CD4-positive, CD25-positive, alpha-beta regulatory T cell (primary cell): ENCODE measurements at regions not wholly inside any gene's neighbourhood (a gene's known extent, or its start where the extent isn't known, plus 50 kb on each side); places are given as distances from the start of the nearest gene placed in this dataset.
"Not testable (repeated sequence)": the region's sequence is repeated elsewhere in the genome, so short reads cannot be mapped to it uniquely, and the experiment has no call there.

Experiments used
- ATAC-seq, 2 donors: fragments of 150-1000 bp; cut with Tn5 transposase; one replicate each; pipeline ENCODE4 v1.10.0; 2021; ENCODE audit warnings: low read depth in 2 of 2, moderate number of reproducible peaks in 2 of 2, moderate library complexity in 1 of 2
- DNase-seq, 3 donors: peaks; one replicate each; pipeline versions ENCODE4 v3.0.0 to v3.0.0-alpha.2; 2012 to 2022; ENCODE audit warnings: mixed read lengths in 1 of 3
- H3K27ac ChIP-seq: one replicate; pipeline ENCODE4 v1.7.0; 2013; ENCODE audit warnings: mild to moderate bottlenecking, low read length; ENCODE audit not compliant: insufficient read depth, poor library complexity, severe bottlenecking
- H3K27me3 ChIP-seq: one replicate; pipeline ENCODE4 v1.7.0; 2013; ENCODE audit warnings: low read length; ENCODE audit not compliant: control insufficient read depth, insufficient read depth
- H3K36me3 ChIP-seq: one replicate; pipeline ENCODE4 v1.7.0; 2013; ENCODE audit warnings: mild to moderate bottlenecking, low read length, moderate library complexity; ENCODE audit not compliant: control insufficient read depth, insufficient read depth
- H3K4me1 ChIP-seq: 2 replicates; pipeline ENCODE4 v1.7.0; 2013; ENCODE audit warnings: mild to moderate bottlenecking, low read length; ENCODE audit not compliant: insufficient read depth, control insufficient read depth, poor library complexity, severe bottlenecking
- H3K4me3 ChIP-seq: one replicate; pipeline ENCODE4 v1.7.0; 2013; ENCODE audit warnings: low read depth, mild to moderate bottlenecking, low read length, moderate library complexity
- H3K9me3 ChIP-seq, 2 experiments: 1 replicate in 1 of 2; 2 replicates in 1 of 2; pipeline ENCODE4 v1.7.0; 2013; ENCODE audit warnings: low read length in 2 of 2, mild to moderate bottlenecking in 1 of 2, moderate library complexity in 1 of 2; ENCODE audit not compliant: control insufficient read depth in 2 of 2
- H3K27ac Mint-ChIP-seq, 3 donors: one replicate each; pipeline ENCODE4 v1.8.0; 2020 to 2022; ENCODE audit warnings: mild to moderate bottlenecking in 3 of 3, mixed read lengths in 3 of 3, moderate library complexity in 2 of 3
- H3K27me3 Mint-ChIP-seq: one replicate; pipeline ENCODE4 v1.8.0; 2022; ENCODE audit warnings: mild to moderate bottlenecking, mixed read lengths
- H3K36me3 Mint-ChIP-seq: one replicate; pipeline ENCODE4 v1.8.0; 2020; ENCODE audit warnings: mixed read lengths
- H3K4me1 Mint-ChIP-seq, 4 donors: one replicate each; pipeline ENCODE4 v1.8.0; 2020 to 2022; ENCODE audit warnings: mixed read lengths in 4 of 4, mild to moderate bottlenecking in 1 of 4
- H3K4me3 Mint-ChIP-seq, 4 donors: one replicate each; pipeline ENCODE4 v1.8.0; 2020 to 2022; ENCODE audit warnings: mild to moderate bottlenecking in 4 of 4, mixed read lengths in 4 of 4, moderate library complexity in 3 of 4
- H3K9me3 Mint-ChIP-seq, 7 donors: one replicate each; pipeline ENCODE4 v1.8.0; 2020 to 2022; ENCODE audit warnings: mixed read lengths in 7 of 7, mild to moderate bottlenecking in 3 of 7, moderate library complexity in 2 of 7

DNA sequence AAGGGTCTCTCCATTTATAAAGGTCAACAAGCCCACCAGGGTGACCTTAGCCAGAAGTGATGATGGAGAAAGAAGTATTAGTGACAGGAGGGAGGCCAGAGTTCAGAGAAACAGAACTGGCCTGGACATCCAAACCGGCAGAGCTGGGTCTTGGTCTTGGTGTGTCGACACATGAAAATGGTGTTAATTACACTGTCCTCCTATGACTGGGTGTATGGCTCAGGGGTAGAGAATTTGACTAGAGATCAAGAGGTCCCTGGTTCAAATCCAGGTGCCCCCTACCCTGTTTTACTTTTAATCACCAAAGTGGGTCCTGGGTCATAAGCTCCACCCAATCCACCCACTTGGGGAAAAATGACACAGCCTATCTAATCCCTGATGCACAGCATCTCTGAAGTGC lies 110.6 kb upstream of the ZNF746 start:
- no peak overlapping the region for H3K4me3 ChIP-seq
- peaks cover 0 to 8% (median 5%) of the 10 kb centered on the region in 4 donors for H3K4me1 Mint-ChIP-seq
- H3K9me3 ChIP-seq: no peaks in the 10 kb centered on the region
- H3K27me3 Mint-ChIP-seq: no peaks in the 10 kb centered on the region
- ATAC-seq (no peak), DNase-seq (no peak)
- peaks cover 44% of the 10 kb centered on the region for H3K36me3 Mint-ChIP-seq
- H3K9me3 Mint-ChIP-seq: no peaks in the 10 kb centered on the region
- H3K27ac Mint-ChIP-seq: no peak overlapping the region
- no peaks in the 10 kb centered on the region for H3K27me3 ChIP-seq
- no peak overlapping the region for H3K4me3 Mint-ChIP-seq
- no peak overlapping the region for H3K27ac ChIP-seq
- no peaks in the 10 kb centered on the region for H3K4me1 ChIP-seq
- H3K36me3 ChIP-seq: peaks cover 63% of the 10 kb centered on the region

DNA sequence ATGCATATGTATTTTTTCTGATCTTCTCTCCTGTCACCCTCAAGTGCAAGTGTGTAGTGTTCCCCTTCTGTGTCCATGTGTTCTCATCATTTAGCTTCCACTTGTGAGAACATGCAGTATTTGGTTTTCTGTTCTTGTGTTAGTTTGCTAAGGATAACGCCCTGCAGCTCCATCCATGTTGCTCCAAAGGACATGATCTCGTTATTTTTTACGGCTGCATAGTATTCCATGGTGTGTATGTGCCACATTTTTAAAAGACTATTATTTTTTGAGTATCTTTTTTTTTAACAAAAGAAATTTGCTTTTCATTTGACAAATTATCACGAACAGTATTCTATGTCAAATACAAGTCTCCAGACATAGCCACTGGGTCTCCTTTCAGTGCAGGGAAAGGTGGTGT lies 110.1 kb upstream of the ZNF746 start:
- peaks cover 63% of the 10 kb centered on the region for H3K36me3 ChIP-seq
- Mint-ChIP-seq H3K27ac (peak overlapping the region in 1 of 3 donors; percentile 15), H3K9me3 (no peaks in the 10 kb centered on the region), H3K36me3 (peaks cover 39% of the 10 kb centered on the region), H3K4me1 (peaks cover 0 to 7% (median 3%) of the 10 kb centered on the region in 4 donors), H3K27me3 (no peaks in the 10 kb centered on the region), H3K4me3 (no peak overlapping the region)
- DNase-seq: no peak
- no peaks in the 10 kb centered on the region for H3K27me3 ChIP-seq
- H3K4me3 ChIP-seq: no peak overlapping the region
- no peak overlapping the region for H3K27ac ChIP-seq
- no peaks in the 10 kb centered on the region for H3K4me1 ChIP-seq
- no peak for ATAC-seq
- H3K9me3 ChIP-seq: no peaks in the 10 kb centered on the region

GRCh38 chr7:149606826-149607225 lies 109.2 kb upstream of the ZNF746 start:
- no peaks in the 10 kb centered on the region for H3K9me3 ChIP-seq
- H3K9me3 Mint-ChIP-seq: peaks cover 0 to under 1% (median 0%) of the 10 kb centered on the region in 7 donors
- peaks cover 39% of the 10 kb centered on the region for H3K36me3 Mint-ChIP-seq
- peaks cover 0 to 8% (median 3%) of the 10 kb centered on the region in 4 donors for H3K4me1 Mint-ChIP-seq
- H3K36me3 ChIP-seq: peaks cover 63% of the 10 kb centered on the region
- H3K27ac Mint-ChIP-seq: peak overlapping the region in 1 of 3 donors; percentile 84
- ATAC-seq (no peak), DNase-seq (no peak)
- no peaks in the 10 kb centered on the region for H3K4me1 ChIP-seq
- H3K27me3 ChIP-seq: no peaks in the 10 kb centered on the region
- H3K4me3 ChIP-seq: no peak overlapping the region
- H3K4me3 Mint-ChIP-seq: no peak overlapping the region
- H3K27ac ChIP-seq: no peak overlapping the region
- H3K27me3 Mint-ChIP-seq: peaks cover 3% of the 10 kb centered on the region

- no peaks in the 10 kb centered on the region for H3K27me3 ChIP-seq
- H3K9me3 ChIP-seq: no peaks in the 10 kb centered on the region
- Mint-ChIP-seq H3K9me3 (peaks cover 0 to 1% (median 0%) of the 10 kb centered on the region in 7 donors), H3K4me3 (no peak overlapping the region), H3K36me3 (peaks cover 36% of the 10 kb centered on the region), H3K4me1 (peaks cover 4 to 14% (median 11%) of the 10 kb centered on the region in 4 donors), H3K27me3 (peaks cover 5% of the 10 kb centered on the region), H3K27ac (peak overlapping the region in 1 of 3 donors; percentile 23)
- H3K27ac ChIP-seq: no peak overlapping the region
- peaks cover 5% of the 10 kb centered on the region for H3K4me1 ChIP-seq
- H3K36me3 ChIP-seq: peaks cover 54% of the 10 kb centered on the region
- H3K4me3 ChIP-seq: no peak overlapping the region
- ATAC-seq (no peak), DNase-seq (no peak)
Measured at GRCh38 chr7:149605696-149606095, 108.1 kb upstream of the ZNF746 start.

- peak overlapping the region in 1 of 3 donors; percentile 13 for H3K27ac Mint-ChIP-seq
Measured at GRCh38 chr7:149604521-149604920, 106.9 kb upstream of the ZNF746 start.

GRCh38 chr7:149600669-149601330 lies 103.2 kb upstream of the ZNF746 start:
- Histone ChIP-seq H3K36me3 (peaks cover 22% of the 10 kb centered on the region), H3K4me3 (peak overlapping the region; percentile 75), H3K4me1 (peaks cover 15% of the 10 kb centered on the region)
- Mint-ChIP-seq H3K36me3 (peaks cover 35% of the 10 kb centered on the region), H3K4me3 (peak overlapping the region; percentile 27 to 78 (median 54)), H3K4me1 (peaks cover 16 to 33% (median 26%) of the 10 kb centered on the region in 4 donors), H3K27ac (peak overlapping the region in 2 of 3 donors; percentile 10 to 86)
- not testable (repeated sequence) for H3K27ac ChIP-seq, H3K9me3 ChIP-seq, H3K27me3 ChIP-seq, H3K27me3 Mint-ChIP-seq, H3K9me3 Mint-ChIP-seq
- DNase-seq (peak in 2 of 3 donors; percentile 6 to 84), ATAC-seq (peak; percentile 68 to 74)

More at GRCh38 chr7:149604521-149604920, 106.9 kb upstream of the ZNF746 start:
- no peak overlapping the region for H3K4me3 ChIP-seq
- no peak overlapping the region for H3K27ac ChIP-seq
- H3K9me3 ChIP-seq: no peaks in the 10 kb centered on the region
- no peak for DNase-seq
- H3K4me1 ChIP-seq: peaks cover 15% of the 10 kb centered on the region
- Mint-ChIP-seq H3K27me3 (peaks cover 5% of the 10 kb centered on the region), H3K4me3 (no peak overlapping the region), H3K4me1 (peaks cover 16 to 24% (median 23%) of the 10 kb centered on the region in 4 donors), H3K9me3 (peaks cover 0 to 1% (median 0%) of the 10 kb centered on the region in 7 donors), H3K36me3 (peaks cover 34% of the 10 kb centered on the region)
- H3K27me3 ChIP-seq: no peaks in the 10 kb centered on the region
- no peak for ATAC-seq
- H3K36me3 ChIP-seq: peaks cover 43% of the 10 kb centered on the region

DNA sequence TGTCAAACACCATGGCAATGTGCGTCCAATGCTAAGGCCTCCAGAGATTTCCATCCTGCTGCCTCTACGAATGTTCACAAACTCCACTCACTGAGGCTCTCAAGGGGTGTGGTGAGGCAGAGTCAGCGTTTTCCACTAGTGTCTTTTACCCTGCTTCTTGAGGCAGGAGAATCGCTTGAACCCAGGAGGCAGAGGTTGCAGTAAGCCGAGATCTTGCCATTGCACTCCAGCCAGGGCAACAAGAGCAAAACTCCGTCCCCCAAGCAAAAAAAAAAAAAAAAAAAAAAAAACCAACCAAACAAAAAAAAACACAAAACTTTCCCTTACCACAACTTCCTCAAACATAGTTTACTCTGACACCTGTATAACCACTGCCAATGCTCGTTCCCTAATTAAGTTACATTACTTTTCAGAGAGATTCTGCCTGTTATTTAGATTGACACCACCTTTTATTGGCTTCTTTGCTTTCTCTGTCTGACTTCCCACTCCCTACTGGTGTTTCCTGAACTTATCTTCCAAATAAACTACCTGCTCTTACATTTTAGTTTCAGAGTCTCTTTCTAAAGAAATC lies 102.1 kb upstream of the ZNF746 start:
- ATAC-seq (peak in 1 of 2 donors; percentile 30), DNase-seq (peak in 1 of 3 donors; percentile 13)
- H3K9me3 Mint-ChIP-seq: peaks cover 0 to 1% (median 0%) of the 10 kb centered on the region in 7 donors
- peaks cover 35% of the 10 kb centered on the region for H3K36me3 Mint-ChIP-seq
- H3K4me3 Mint-ChIP-seq: peak overlapping the region; percentile 11 to 69 (median 28)
- H3K27me3 Mint-ChIP-seq: peaks cover 5% of the 10 kb centered on the region
- Histone ChIP-seq H3K27me3 (no peaks in the 10 kb centered on the region), H3K4me3 (peak overlapping the region; percentile 75), H3K4me1 (peaks cover 15% of the 10 kb centered on the region), H3K27ac (no peak overlapping the region), H3K36me3 (peaks cover 22% of the 10 kb centered on the region), H3K9me3 (no peaks in the 10 kb centered on the region)
- H3K4me1 Mint-ChIP-seq: peaks cover 16 to 33% (median 25%) of the 10 kb centered on the region in 4 donors
- peak overlapping the region in 2 of 3 donors; percentile 86 to 89 for H3K27ac Mint-ChIP-seq
